ENCODE measurements at regions not wholly inside any gene's neighbourhood (a gene's known extent, or its start where the extent isn't known, plus 50 kb on each side); places are given as distances from the start of the nearest gene placed in this dataset.

- TF ChIP-seq CTCF (IDR thresholded peaks at IDR 0.05) (no peak), POLR2A (IDR thresholded peaks at IDR 0.05) (no peak)
Observed at GRCh38 chr22:16387088-16387487, 205.5 kb downstream of the CCT8L2 start.

All from testis (tissue), 2 donors.